GM12878 (cell line): ENCODE measurements at regions not wholly inside any gene's neighbourhood (a gene's known extent, or its start where the extent isn't known, plus 50 kb on each side); places are given as distances from the start of the nearest gene placed in this dataset.

ENCODE experiments used
- ATAC-seq: fragments of 200-7000 bp; cut with Tn5 transposase; 3 replicates; pipeline ENCODE4 v1.9.1; 2020; ENCODE audit warnings: mild to moderate bottlenecking, moderate library complexity
- BruUV-seq: library from RNA; stranded (reverse); fragments of 400-500 nt; replicated peaks from 2 replicates; lab custom pipeline; 2021; lab: Mats Ljungman, UMichigan
- CTCF ChIA-PET: fragments of 300-600 bp; sonication (Branson Sonifier 250); formaldehyde crosslinking; extraction: SDS; loops from one replicate; lab custom pipeline; 2021; ENCODE audit warnings: inconsistent platforms; lab: Yijun Ruan, JAX
- POLR2A ChIA-PET: fragments of 350-600 bp; formaldehyde crosslinking; extraction: SDS; loops from one replicate; lab custom pipeline; 2021; ENCODE audit warnings: inconsistent platforms; lab: Charles Lee
- RAD21 ChIA-PET: fragments of 300-600 bp; sonication (Branson Sonifier 250); formaldehyde crosslinking; loops from one replicate; lab custom pipeline; 2023; ENCODE audit warnings: antibody characterized with exemption; ENCODE audit not compliant: unreplicated experiment; lab: Charles Lee
- SMC1A ChIA-PET: fragments of 300-600 bp; sonication (Branson Sonifier 250); formaldehyde crosslinking; loops from one replicate; lab custom pipeline; 2023; ENCODE audit not compliant: unreplicated experiment, uncharacterized antibody; lab: Charles Lee
- DNase-seq: peaks from one replicate; pipeline ENCODE4 v3.0.0-alpha.2; 2011; ENCODE audit warnings: low read depth, low spot score
- FAIRE-seq: peaks from 3 replicates; lab custom pipeline; 2011; peaks lifted over from hg19 to GRCh38; lab: Jason Lieb, UNC
- H2AFZ ChIP-seq: 2 replicates; pipeline ENCODE4 v1.6.0; 2011; ENCODE audit warnings: low read depth, low read length, control low read depth; ENCODE audit not compliant: control insufficient read depth
- H3K27ac ChIP-seq: 2 replicates; pipeline ENCODE4 v1.5.1; 2011; ENCODE audit warnings: control low read depth; ENCODE audit not compliant: control insufficient read depth, insufficient read depth
- H3K27me3 ChIP-seq, 2 experiments: replicated peaks in 1 of 2; 2 replicates each; pipeline versions ENCODE4 v1.6.0 to v1.6.1; 2011; ENCODE audit warnings: low read length in 1 of 2; ENCODE audit not compliant: control insufficient read depth in 2 of 2, insufficient read depth in 2 of 2
- H3K36me3 ChIP-seq, 2 experiments: 2 replicates each; pipeline ENCODE4 v1.5.1; 2011; ENCODE audit warnings: low read length in 1 of 2; ENCODE audit not compliant: control insufficient read depth in 2 of 2, insufficient read depth in 2 of 2
- H3K4me1 ChIP-seq: 2 replicates; pipeline ENCODE4 v1.6.1; 2011; ENCODE audit warnings: mild to moderate bottlenecking, low read length, moderate library complexity, mixed read lengths; ENCODE audit not compliant: control insufficient read depth, insufficient read depth
- H3K4me2 ChIP-seq: 2 replicates; pipeline ENCODE4 v1.6.0; 2011; ENCODE audit warnings: control low read depth; ENCODE audit not compliant: control insufficient read depth, insufficient read depth
- H3K4me3 ChIP-seq: fragments of 200-600 bp; sonication (generic); 2 replicates; pipeline ENCODE4 v1.5.1; 2016
- H3K79me2 ChIP-seq: 2 replicates; pipeline ENCODE4 v1.6.0; 2011; ENCODE audit warnings: low read length; ENCODE audit not compliant: control insufficient read depth, insufficient read depth
- H3K9ac ChIP-seq: 2 replicates; pipeline ENCODE4 v1.8.0; 2011; ENCODE audit warnings: low read length, control low read depth, mixed read lengths; ENCODE audit not compliant: control insufficient read depth, insufficient read depth
- H3K9me3 ChIP-seq: replicated peaks from 3 replicates; pipeline ENCODE4 v1.5.1; 2011; ENCODE audit warnings: mild to moderate bottlenecking, low read length; ENCODE audit not compliant: control insufficient read depth, insufficient read depth
- H4K20me1 ChIP-seq: 2 replicates; pipeline ENCODE4 v1.6.0; 2011; ENCODE audit not compliant: control insufficient read depth, insufficient read depth
- CBX3 ChIP-seq: fragments of 200-600 bp; sonication (generic); IDR thresholded peaks from 2 replicates; pipeline ENCODE4 v1.6.1; 2016; ENCODE audit warnings: low read depth, borderline replicate concordance
- CBX5 ChIP-seq: sonication (generic); IDR thresholded peaks from 2 replicates; pipeline ENCODE4 v1.6.1; 2016; ENCODE audit warnings: low read depth, moderate library complexity, mild to moderate bottlenecking, inconsistent platforms
- GATAD2B ChIP-seq: fragments of 450-650 bp; conservative IDR thresholded peaks from 2 replicates; pipeline ENCODE4 v1.6.1; 2017; ENCODE audit warnings: low read depth, mild to moderate bottlenecking, moderate library complexity
- HDAC2 ChIP-seq: fragments of 200-600 bp; sonication (generic); IDR thresholded peaks from 2 replicates; pipeline ENCODE4 v1.6.1; 2017
- MYC ChIP-seq: IDR thresholded peaks from 2 replicates; pipeline ENCODE4 v1.6.1; 2011; ENCODE audit warnings: mild to moderate bottlenecking, low read length, moderate library complexity, inconsistent platforms; ENCODE audit not compliant: insufficient read depth, insufficient replicate concordance, insufficient read length, severe bottlenecking
- NFXL1 ChIP-seq: fragments of 450-650 bp; IDR thresholded peaks from 2 replicates; pipeline ENCODE4 v1.6.1; 2017; ENCODE audit warnings: antibody characterized with exemption, mild to moderate bottlenecking, borderline replicate concordance
- NR2C2 ChIP-seq: IDR thresholded peaks from 2 replicates; pipeline ENCODE4 v1.6.1; 2011; ENCODE audit warnings: borderline replicate concordance, low read depth; ENCODE audit not compliant: control insufficient read depth, insufficient read length
- PAX8 ChIP-seq: fragments of 450-650 bp; IDR thresholded peaks from 2 replicates; pipeline ENCODE4 v1.6.1; 2017; ENCODE audit warnings: mild to moderate bottlenecking, moderate library complexity
- REST ChIP-seq: IDR thresholded peaks from 2 replicates; pipeline ENCODE4 v1.6.1; 2012; ENCODE audit warnings: mild to moderate bottlenecking, low read depth, low read length
- SREBF2 ChIP-seq: IDR thresholded peaks from 2 replicates; pipeline ENCODE4 v1.6.1; 2012; ENCODE audit warnings: mild to moderate bottlenecking, low read length
- STAT3 ChIP-seq: IDR thresholded peaks from 2 replicates; pipeline ENCODE4 v1.6.1; 2011; ENCODE audit warnings: low read depth, low read length, improper control_type of control experiment
- TARDBP ChIP-seq: IDR thresholded peaks from 2 replicates; pipeline ENCODE4 v1.6.1; 2016; ENCODE audit warnings: borderline replicate concordance
- TCF3 ChIP-seq: IDR thresholded peaks from 2 replicates; pipeline ENCODE4 v1.6.1; 2012; ENCODE audit warnings: low read depth, mild to moderate bottlenecking, low read length, borderline replicate concordance; ENCODE audit not compliant: insufficient read depth
- ZBED1 ChIP-seq: IDR thresholded peaks from 2 replicates; pipeline ENCODE4 v1.6.1; 2016; ENCODE audit warnings: borderline replicate concordance
- ZNF217 ChIP-seq: fragments of 450-650 bp; IDR thresholded peaks from 2 replicates; pipeline ENCODE4 v1.6.1; 2017; ENCODE audit warnings: antibody characterized with exemption, mild to moderate bottlenecking
- ZNF24 ChIP-seq: fragments of 450-650 bp; IDR thresholded peaks from 2 replicates; pipeline ENCODE4 v1.6.1; 2017; ENCODE audit warnings: antibody characterized with exemption, mild to moderate bottlenecking
- whole genome bisulfite sequencing: methylation state at CpG from one replicate; pipeline ENCODE4 v1.1.6; 2016; ENCODE audit warnings: low lambda C conversion rate; ENCODE audit not compliant: insufficient replicate concordance, insufficient coverage; ENCODE audit errors: missing lambda C conversion rate; 5-methylcytosine and 5-hydroxymethylcytosine counted together
- in situ Hi-C: fragments of 300-500 bp; cut with MboI; formaldehyde crosslinking; loops from 9 replicates; pipeline ENCODE4 v1.14.3; 2018; ENCODE audit warnings: mixed read lengths
- intact Hi-C: fragments of 100-400 bp; cut with micrococcal nuclease; formaldehyde crosslinking; loops from one replicate; pipeline ENCODE4 v1.14.2; 2022; ENCODE audit not compliant: unreplicated experiment
- TF ChIP-seq, protein P1 (sequence below): IDR thresholded peaks from 2 replicates; pipeline ENCODE4 v1.6.1; 2011; ENCODE audit warnings: mild to moderate bottlenecking, low read depth, low read length, moderate library complexity; ENCODE audit not compliant: insufficient replicate concordance
- TF ChIP-seq, protein P2 (sequence below): IDR thresholded peaks from 2 replicates; pipeline ENCODE4 v1.6.1; 2011; ENCODE audit warnings: low read depth, low read length, improper control_type of control experiment, borderline replicate concordance

DNA sequence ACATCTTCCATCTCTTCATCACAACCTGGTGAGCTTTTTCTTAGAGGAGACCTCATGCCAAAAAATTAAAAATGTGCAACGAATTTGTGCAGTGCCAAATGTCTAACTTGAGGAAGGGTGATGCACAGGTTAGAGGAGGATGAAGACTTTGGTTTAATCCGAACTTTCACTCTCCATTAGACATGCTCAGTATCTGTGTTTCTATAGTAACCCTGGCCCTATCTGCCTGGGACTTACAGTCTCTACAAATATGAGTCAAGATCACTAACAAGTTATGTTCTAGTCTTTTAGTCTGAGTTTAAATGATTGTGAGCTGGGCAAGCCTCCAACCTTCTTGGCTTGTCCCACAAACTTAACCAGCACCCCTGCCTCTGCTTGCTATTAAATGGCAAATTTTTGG lies 377.0 kb downstream of the BMP2 start:
- in situ Hi-C loops (no loop called here), intact Hi-C loops (no loop called here)
- no peak for FAIRE-seq
- BruUV-seq, result no TSS peak
- POLR2A ChIA-PET, result interaction anchor here (0.7 kb wide), 3 partner anchors 11 to 41 kb away, joined by 4 to 6 read pairs (median 6); no protein-coding TSS in a partner anchor
- CTCF ChIA-PET, result interaction anchor here (0.6 to 1.7 kb wide), 3 partner anchors 13 to 24 kb away, joined by 3 to 4 read pairs (median 4); no protein-coding TSS in a partner anchor
- RAD21 ChIA-PET, result no interaction called here
- Histone ChIP-seq H3K4me2 (no peak overlapping the region), H3K4me3 (no peak overlapping the region), H3K27ac (no peak overlapping the region), H3K9ac (no peak overlapping the region), H3K79me2 (no peaks in the 10 kb centered on the region), H3K4me1 (no peaks in the 10 kb centered on the region), H3K36me3 (no peaks in the 10 kb centered on the region), H2AFZ (no peak overlapping the region), H3K27me3 (no peaks in the 10 kb centered on the region; a peak in 1 of 4 replicates), H3K9me3 (no peaks in the 10 kb centered on the region), H4K20me1 (no peaks in the 10 kb centered on the region)
- SMC1A ChIA-PET, result interaction anchor here (1.2 to 1.6 kb wide), 2 partner anchors 8 to 17 kb away, joined by 3 to 5 read pairs; no protein-coding TSS in a partner anchor
- DNase-seq, result no peak
- WGBS, result 5% methylated on average over 2 of the region's 2 CpGs
- ATAC-seq, result peak; percentile 81
- TF ChIP-seq CBX5 (no peak), STAT3 (no peak), ZNF217 (no peak), CBX3 (no peak), GATAD2B (no peak), ZNF24 (no peak), PAX8 (no peak), HDAC2 (no peak), MYC (no peak), SREBF2 (no peak), REST (no peak), NR2C2 (no peak), NFXL1 (no peak), TARDBP (no peak), ZBED1 (no peak), TCF3 (no peak)
- TF ChIP-seq, protein P1, sequence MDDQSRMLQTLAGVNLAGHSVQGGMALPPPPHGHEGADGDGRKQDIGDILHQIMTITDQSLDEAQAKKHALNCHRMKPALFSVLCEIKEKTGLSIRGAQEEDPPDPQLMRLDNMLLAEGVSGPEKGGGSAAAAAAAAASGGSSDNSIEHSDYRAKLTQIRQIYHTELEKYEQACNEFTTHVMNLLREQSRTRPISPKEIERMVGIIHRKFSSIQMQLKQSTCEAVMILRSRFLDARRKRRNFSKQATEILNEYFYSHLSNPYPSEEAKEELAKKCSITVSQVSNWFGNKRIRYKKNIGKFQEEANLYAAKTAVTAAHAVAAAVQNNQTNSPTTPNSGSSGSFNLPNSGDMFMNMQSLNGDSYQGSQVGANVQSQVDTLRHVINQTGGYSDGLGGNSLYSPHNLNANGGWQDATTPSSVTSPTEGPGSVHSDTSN, result no peak
- TF ChIP-seq, protein P2, sequence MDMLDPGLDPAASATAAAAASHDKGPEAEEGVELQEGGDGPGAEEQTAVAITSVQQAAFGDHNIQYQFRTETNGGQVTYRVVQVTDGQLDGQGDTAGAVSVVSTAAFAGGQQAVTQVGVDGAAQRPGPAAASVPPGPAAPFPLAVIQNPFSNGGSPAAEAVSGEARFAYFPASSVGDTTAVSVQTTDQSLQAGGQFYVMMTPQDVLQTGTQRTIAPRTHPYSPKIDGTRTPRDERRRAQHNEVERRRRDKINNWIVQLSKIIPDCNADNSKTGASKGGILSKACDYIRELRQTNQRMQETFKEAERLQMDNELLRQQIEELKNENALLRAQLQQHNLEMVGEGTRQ, result no peak
